HEK293 (cell line): ENCODE measurements at regions not wholly inside any gene's neighbourhood (a gene's known extent, or its start where the extent isn't known, plus 50 kb on each side); places are given as distances from the start of the nearest gene placed in this dataset.

Source experiments
- CTCF ChIA-PET: fragments of 350-600 bp; formaldehyde crosslinking; extraction: SDS; loops from one replicate; lab custom pipeline; 2021; ENCODE audit warnings: antibody characterized with exemption; lab: Yijun Ruan, JAX
- POLR2A ChIA-PET: fragments of 300-600 bp; formaldehyde crosslinking; extraction: SDS; loops from one replicate; lab custom pipeline; 2020; ENCODE audit warnings: antibody characterized with exemption, inconsistent platforms; lab: Yijun Ruan, JAX
- H3K27ac ChIP-seq: fragments of 200-500 bp; sonication (Bioruptor generic); 2 replicates; pipeline ENCODE4 v1.5.1; 2014; ENCODE audit warnings: low read depth, low read length, control low read depth, inconsistent platforms; ENCODE audit errors: extremely low read depth
- H3K36me3 ChIP-seq, 2 experiments: fragments of 200-500 bp in 1 of 2; sonication (Bioruptor generic) in 1 of 2; 1 replicate in 1 of 2; 2 replicates in 1 of 2; pipeline ENCODE4 v1.5.1; 2014 to 2017; ENCODE audit warnings: inconsistent platforms in 2 of 2, low read length in 2 of 2; ENCODE audit not compliant: control insufficient read depth in 2 of 2, insufficient read depth in 1 of 2
- H3K4me1 ChIP-seq: fragments of 200-500 bp; sonication (Bioruptor generic); 2 replicates; pipeline ENCODE4 v1.5.1; 2014; ENCODE audit warnings: mild to moderate bottlenecking, low read length, inconsistent platforms; ENCODE audit not compliant: control insufficient read depth, insufficient read depth
- H3K4me3 ChIP-seq: 2 replicates; pipeline ENCODE4 v1.5.1; 2011; ENCODE audit warnings: low read depth, mild to moderate bottlenecking, control low read depth, low read length, moderate library complexity
- H3K9me3 ChIP-seq: fragments of 200-500 bp; sonication (Bioruptor generic); 2 replicates; pipeline ENCODE4 v1.5.1; 2014; ENCODE audit warnings: low read depth, low read length, inconsistent platforms; ENCODE audit not compliant: control insufficient read depth, insufficient read depth
- MZF1 ChIP-seq: fragments of 450-650 bp; formaldehyde crosslinking; IDR thresholded peaks from 2 replicates; pipeline ENCODE4 v1.5.1; 2017; ENCODE audit warnings: missing biosample characterization, missing genetic modification characterization, borderline replicate concordance
- ZNF114 ChIP-seq: fragments of 450-650 bp; formaldehyde crosslinking; IDR thresholded peaks from 2 replicates; pipeline ENCODE4 v1.5.0; 2017; ENCODE audit warnings: missing biosample characterization, missing genetic modification characterization
- ZNF133 ChIP-seq: fragments of 450-650 bp; formaldehyde crosslinking; IDR thresholded peaks from 2 replicates; pipeline ENCODE4 v1.5.1; 2016; ENCODE audit warnings: missing biosample characterization, missing genetic modification characterization
- ZNF140 ChIP-seq: fragments of 450-650 bp; formaldehyde crosslinking; IDR thresholded peaks from 2 replicates; pipeline ENCODE4 v1.5.1; 2016; ENCODE audit warnings: missing biosample characterization, missing genetic modification characterization
- ZNF175 ChIP-seq: fragments of 450-650 bp; formaldehyde crosslinking; IDR thresholded peaks from 2 replicates; pipeline ENCODE4 v1.5.1; 2016; ENCODE audit warnings: missing biosample characterization, missing genetic modification characterization
- ZNF280C ChIP-seq: fragments of 450-650 bp; formaldehyde crosslinking; IDR thresholded peaks from 2 replicates; pipeline ENCODE4 v1.5.1; 2016; ENCODE audit warnings: missing biosample characterization, missing genetic modification characterization
- ZNF280D ChIP-seq: fragments of 450-650 bp; formaldehyde crosslinking; IDR thresholded peaks from 2 replicates; pipeline ENCODE4 v1.5.1; 2016; ENCODE audit warnings: missing biosample characterization, missing genetic modification characterization
- ZNF514 ChIP-seq: fragments of 450-650 bp; formaldehyde crosslinking; IDR thresholded peaks from 2 replicates; pipeline ENCODE4 v1.5.1; 2016; ENCODE audit warnings: missing biosample characterization, missing genetic modification characterization
- ZNF571 ChIP-seq: fragments of 450-650 bp; formaldehyde crosslinking; IDR thresholded peaks from 2 replicates; pipeline ENCODE4 v1.5.0; 2017; ENCODE audit warnings: missing biosample characterization, missing genetic modification characterization
- ZNF600 ChIP-seq: fragments of 450-650 bp; formaldehyde crosslinking; IDR thresholded peaks from 2 replicates; pipeline ENCODE4 v1.5.1; 2016; ENCODE audit warnings: missing biosample characterization, missing genetic modification characterization
- ZNF624 ChIP-seq: fragments of 450-650 bp; formaldehyde crosslinking; IDR thresholded peaks from 2 replicates; pipeline ENCODE4 v1.5.1; 2017; ENCODE audit warnings: missing biosample characterization, missing genetic modification characterization
- ZNF626 ChIP-seq: fragments of 450-650 bp; sonication (Bioruptor Pico); formaldehyde crosslinking; IDR thresholded peaks from 2 replicates; pipeline ENCODE4 v1.5.1; 2018; ENCODE audit warnings: missing biosample characterization, missing genetic modification characterization, inconsistent platforms
- ZNF785 ChIP-seq: fragments of 450-650 bp; formaldehyde crosslinking; IDR thresholded peaks from 2 replicates; pipeline ENCODE4 v1.5.1; 2016; ENCODE audit warnings: missing biosample characterization, missing genetic modification characterization
- ZXDB ChIP-seq: fragments of 450-650 bp; formaldehyde crosslinking; IDR thresholded peaks from 2 replicates; pipeline ENCODE4 v1.5.1; 2016; ENCODE audit warnings: missing biosample characterization, missing genetic modification characterization
- TF ChIP-seq, protein P1 (sequence below): fragments of 450-650 bp; formaldehyde crosslinking; IDR thresholded peaks from 2 replicates; pipeline ENCODE4; 2016; ENCODE audit warnings: missing biosample characterization, missing genetic modification characterization
- TF ChIP-seq, protein P2 (sequence below): fragments of 450-650 bp; formaldehyde crosslinking; IDR thresholded peaks from 2 replicates; pipeline ENCODE4 v1.5.1; 2016; ENCODE audit warnings: missing biosample characterization, missing genetic modification characterization
- TF ChIP-seq, protein P3 (sequence below): fragments of 450-650 bp; formaldehyde crosslinking; IDR thresholded peaks from 2 replicates; pipeline ENCODE4 v1.5.1; 2016; ENCODE audit warnings: missing biosample characterization, missing genetic modification characterization

DNA sequence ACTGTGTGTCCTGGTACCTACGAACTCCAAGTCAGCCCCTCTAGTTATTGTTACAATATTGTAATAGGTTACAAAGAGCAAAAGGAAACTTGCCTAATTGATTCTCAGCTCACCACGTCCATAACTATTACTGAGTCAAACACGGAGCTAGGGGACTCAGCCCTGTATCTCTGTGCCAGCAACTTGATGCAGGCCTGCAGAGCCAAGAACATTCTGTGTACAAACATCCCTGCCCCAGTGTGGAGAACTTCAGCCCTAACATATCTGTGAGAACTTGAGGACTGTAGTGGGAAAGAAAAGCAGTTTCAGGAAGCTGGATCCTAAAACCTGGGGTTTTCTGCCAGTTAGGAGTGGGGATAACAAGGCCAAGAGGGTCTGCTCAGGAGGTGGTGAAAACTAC lies 114.9 kb upstream of the PRSS58 start (continued):
- TF ChIP-seq, protein P1, sequence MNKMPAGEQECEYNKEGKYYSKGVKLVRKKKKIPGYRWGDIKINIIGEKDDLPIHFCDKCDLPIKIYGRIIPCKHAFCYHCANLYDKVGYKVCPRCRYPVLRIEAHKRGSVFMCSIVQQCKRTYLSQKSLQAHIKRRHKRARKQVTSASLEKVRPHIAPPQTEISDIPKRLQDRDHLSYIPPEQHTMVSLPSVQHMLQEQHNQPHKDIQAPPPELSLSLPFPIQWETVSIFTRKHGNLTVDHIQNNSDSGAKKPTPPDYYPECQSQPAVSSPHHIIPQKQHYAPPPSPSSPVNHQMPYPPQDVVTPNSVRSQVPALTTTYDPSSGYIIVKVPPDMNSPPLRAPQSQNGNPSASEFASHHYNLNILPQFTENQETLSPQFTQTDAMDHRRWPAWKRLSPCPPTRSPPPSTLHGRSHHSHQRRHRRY = no peak
- TF ChIP-seq ZNF140 (tag by site-specific recombination) = no peak
- TF ChIP-seq ZNF175 (tag by site-specific recombination) = no peak
- no peak for TF ChIP-seq ZNF785 (tag by site-specific recombination)
- no peak for TF ChIP-seq ZNF624
- TF ChIP-seq ZNF280D = no peak
- no peak for TF ChIP-seq ZNF280C (tag by site-specific recombination)
- TF ChIP-seq, all 188 proteins: peak for 0

- TF ChIP-seq MZF1 (tag by site-specific recombination) = no peak
- TF ChIP-seq ZNF133 (tag by site-specific recombination) = no peak
- no peaks in the 10 kb centered on the region for H3K4me1 ChIP-seq
- H3K36me3 ChIP-seq = no peaks in the 10 kb centered on the region
- H3K9me3 ChIP-seq = no peaks in the 10 kb centered on the region
- POLR2A ChIA-PET = no interaction called here
- no peak overlapping the region for H3K27ac ChIP-seq
- H3K4me3 ChIP-seq = no peak overlapping the region
- CTCF ChIA-PET = interaction anchor here (0.7 to 5.8 kb wide), 3 partner anchors 14 to 111 kb away, joined by 3 to 44 read pairs (median 10); no protein-coding TSS in a partner anchor
Observed at GRCh38 chr7:142371586-142372377, 113.9 kb upstream of the PRSS58 start.

DNA sequence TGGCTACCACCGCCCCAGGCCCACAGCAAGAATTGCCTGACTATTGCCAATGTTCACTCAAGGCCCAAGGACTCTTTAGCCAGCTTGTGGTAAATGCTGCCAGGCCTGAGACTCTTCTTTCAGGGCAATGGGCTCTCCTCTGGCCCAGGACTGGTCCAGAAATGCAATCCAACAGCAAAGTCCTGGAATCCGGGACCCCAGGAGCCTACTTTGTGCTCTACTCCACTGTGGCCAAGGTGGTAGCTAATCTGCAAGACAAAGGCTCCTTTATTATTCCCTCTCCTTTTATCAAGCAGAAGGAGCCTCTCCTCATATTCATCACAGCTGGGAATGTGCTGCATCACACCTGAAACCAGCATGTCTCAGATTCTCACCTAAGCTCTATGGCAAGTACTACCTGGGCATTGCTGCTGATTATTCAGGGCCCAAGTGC lies 107.6 kb upstream of the PRSS58 start:
- ChIA-PET POLR2A (no interaction called here), CTCF (interaction anchor here (0.6 to 1.5 kb wide), 4 partner anchors 46 to 160 kb away, joined by 3 read pairs; no protein-coding TSS in a partner anchor)
- Histone ChIP-seq H3K4me1 (no peaks in the 10 kb centered on the region), H3K4me3 (no peak overlapping the region), H3K27ac (no peak overlapping the region), H3K9me3 (no peaks in the 10 kb centered on the region), H3K36me3 (no peaks in the 10 kb centered on the region)
- no peak for TF ChIP-seq ZXDB
- TF ChIP-seq ZNF626 (tag by site-specific recombination) = no peak

DNA sequence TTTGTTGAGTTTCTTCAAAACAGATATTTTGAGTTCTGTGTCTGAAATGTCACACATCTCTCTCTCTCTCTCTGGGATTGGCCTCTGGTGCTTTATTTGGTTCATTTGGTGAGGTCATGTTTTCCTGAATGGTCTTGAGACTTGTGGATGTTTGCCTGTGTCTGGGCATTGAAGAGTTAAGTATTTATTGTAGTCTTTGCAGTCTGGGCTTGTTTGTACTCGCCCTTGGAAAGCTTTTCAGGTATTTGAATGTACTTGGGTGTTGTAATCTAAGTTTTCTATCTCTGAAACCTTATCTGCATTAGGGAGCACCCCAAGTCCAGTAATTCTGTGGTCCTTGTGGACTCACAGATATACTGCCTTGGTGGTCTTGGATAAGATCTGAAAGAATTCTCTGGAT lies 106.7 kb upstream of the PRSS58 start:
- no peak overlapping the region for H3K27ac ChIP-seq
- ChIA-PET CTCF (interaction anchor here (0.7 to 1.5 kb wide), 5 partner anchors 21 to 716 kb away, joined by 3 to 6 read pairs (median 3); no protein-coding TSS in a partner anchor), POLR2A (no interaction called here)
- H3K4me1 ChIP-seq = no peaks in the 10 kb centered on the region
- H3K36me3 ChIP-seq = no peaks in the 10 kb centered on the region
- H3K4me3 ChIP-seq = no peak overlapping the region
- no peaks in the 10 kb centered on the region for H3K9me3 ChIP-seq
- TF ChIP-seq, protein P2, sequence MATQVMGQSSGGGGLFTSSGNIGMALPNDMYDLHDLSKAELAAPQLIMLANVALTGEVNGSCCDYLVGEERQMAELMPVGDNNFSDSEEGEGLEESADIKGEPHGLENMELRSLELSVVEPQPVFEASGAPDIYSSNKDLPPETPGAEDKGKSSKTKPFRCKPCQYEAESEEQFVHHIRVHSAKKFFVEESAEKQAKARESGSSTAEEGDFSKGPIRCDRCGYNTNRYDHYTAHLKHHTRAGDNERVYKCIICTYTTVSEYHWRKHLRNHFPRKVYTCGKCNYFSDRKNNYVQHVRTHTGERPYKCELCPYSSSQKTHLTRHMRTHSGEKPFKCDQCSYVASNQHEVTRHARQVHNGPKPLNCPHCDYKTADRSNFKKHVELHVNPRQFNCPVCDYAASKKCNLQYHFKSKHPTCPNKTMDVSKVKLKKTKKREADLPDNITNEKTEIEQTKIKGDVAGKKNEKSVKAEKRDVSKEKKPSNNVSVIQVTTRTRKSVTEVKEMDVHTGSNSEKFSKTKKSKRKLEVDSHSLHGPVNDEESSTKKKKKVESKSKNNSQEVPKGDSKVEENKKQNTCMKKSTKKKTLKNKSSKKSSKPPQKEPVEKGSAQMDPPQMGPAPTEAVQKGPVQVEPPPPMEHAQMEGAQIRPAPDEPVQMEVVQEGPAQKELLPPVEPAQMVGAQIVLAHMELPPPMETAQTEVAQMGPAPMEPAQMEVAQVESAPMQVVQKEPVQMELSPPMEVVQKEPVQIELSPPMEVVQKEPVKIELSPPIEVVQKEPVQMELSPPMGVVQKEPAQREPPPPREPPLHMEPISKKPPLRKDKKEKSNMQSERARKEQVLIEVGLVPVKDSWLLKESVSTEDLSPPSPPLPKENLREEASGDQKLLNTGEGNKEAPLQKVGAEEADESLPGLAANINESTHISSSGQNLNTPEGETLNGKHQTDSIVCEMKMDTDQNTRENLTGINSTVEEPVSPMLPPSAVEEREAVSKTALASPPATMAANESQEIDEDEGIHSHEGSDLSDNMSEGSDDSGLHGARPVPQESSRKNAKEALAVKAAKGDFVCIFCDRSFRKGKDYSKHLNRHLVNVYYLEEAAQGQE = no peak
- TF ChIP-seq ZNF571 (no peak), ZNF114 (tag by site-specific recombination) (no peak), ZNF514 (tag by site-specific recombination) (no peak), ZNF600 (tag by site-specific recombination) (no peak)
- TF ChIP-seq, protein P3, sequence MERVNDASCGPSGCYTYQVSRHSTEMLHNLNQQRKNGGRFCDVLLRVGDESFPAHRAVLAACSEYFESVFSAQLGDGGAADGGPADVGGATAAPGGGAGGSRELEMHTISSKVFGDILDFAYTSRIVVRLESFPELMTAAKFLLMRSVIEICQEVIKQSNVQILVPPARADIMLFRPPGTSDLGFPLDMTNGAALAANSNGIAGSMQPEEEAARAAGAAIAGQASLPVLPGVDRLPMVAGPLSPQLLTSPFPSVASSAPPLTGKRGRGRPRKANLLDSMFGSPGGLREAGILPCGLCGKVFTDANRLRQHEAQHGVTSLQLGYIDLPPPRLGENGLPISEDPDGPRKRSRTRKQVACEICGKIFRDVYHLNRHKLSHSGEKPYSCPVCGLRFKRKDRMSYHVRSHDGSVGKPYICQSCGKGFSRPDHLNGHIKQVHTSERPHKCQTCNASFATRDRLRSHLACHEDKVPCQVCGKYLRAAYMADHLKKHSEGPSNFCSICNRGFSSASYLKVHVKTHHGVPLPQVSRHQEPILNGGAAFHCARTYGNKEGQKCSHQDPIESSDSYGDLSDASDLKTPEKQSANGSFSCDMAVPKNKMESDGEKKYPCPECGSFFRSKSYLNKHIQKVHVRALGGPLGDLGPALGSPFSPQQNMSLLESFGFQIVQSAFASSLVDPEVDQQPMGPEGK (tag by site-specific recombination) = no peak
